CD4-positive, alpha-beta T cell treated with Interleukin-15 for 4 hours (primary cell): ENCODE measurements at regions not wholly inside any gene's neighbourhood (a gene's known extent, or its start where the extent isn't known, plus 50 kb on each side); places are given as distances from the start of the nearest gene placed in this dataset.
"Not testable (repeated sequence)": the region's sequence is repeated elsewhere in the genome, so short reads cannot be mapped to it uniquely, and the experiment has no call there.

ENCODE experiments used
- DNase-seq: peaks from one replicate; pipeline ENCODE4 v3.0.0-alpha.2; 2020; ENCODE audit warnings: low spot score

DNA sequence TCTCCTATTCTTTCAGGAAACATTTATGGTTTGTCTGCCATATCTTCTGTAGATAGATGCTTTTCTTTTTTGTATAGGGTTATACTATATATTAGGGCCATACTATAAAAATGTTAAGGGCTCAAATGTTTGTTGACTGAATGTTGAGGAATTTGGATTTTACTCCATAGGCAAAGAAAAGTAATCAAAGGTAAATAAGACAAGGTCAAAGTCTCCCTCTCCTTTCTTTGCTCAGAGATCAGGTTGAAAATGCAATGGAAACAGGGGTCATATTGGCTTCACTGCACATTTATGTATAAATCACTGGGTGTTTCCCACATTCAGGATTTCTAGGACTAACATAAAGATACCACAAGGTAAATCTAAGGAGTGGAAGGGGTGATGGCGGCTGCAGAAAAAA, 291.4 kb upstream of the FZD8 start:
- DNase-seq = no peak

- not testable (repeated sequence) for DNase-seq
Measured at GRCh38 chr10:35929962-35930361, 287.9 kb upstream of the FZD8 start.

- no peak for DNase-seq
Measured at GRCh38 chr10:35928748-35929147, 286.7 kb upstream of the FZD8 start.

DNA sequence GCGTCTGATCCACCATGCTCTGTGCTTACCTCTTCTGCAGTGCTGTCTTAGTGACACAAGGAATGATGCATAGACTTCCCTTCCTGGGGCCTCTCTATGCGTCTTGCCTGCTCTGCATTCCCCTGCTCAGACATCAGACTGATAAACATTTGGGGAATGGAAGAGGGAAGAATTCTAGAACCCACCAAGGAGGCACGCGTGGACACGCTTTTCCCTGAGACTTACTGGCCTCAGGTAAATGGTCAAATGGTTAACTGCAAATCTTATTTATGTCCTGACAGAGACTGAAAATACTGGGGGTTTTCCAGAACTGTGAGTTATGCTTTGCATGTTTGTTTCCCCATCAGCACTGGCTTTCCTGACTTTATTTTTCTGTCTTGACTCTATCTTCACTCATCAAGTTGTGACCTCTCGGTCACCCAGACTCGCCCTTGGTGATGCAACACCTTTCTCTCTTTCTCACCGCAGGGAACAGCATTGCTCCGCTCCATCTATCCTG, 285.9 kb upstream of the FZD8 start:
- DNase-seq = no peak

DNA sequence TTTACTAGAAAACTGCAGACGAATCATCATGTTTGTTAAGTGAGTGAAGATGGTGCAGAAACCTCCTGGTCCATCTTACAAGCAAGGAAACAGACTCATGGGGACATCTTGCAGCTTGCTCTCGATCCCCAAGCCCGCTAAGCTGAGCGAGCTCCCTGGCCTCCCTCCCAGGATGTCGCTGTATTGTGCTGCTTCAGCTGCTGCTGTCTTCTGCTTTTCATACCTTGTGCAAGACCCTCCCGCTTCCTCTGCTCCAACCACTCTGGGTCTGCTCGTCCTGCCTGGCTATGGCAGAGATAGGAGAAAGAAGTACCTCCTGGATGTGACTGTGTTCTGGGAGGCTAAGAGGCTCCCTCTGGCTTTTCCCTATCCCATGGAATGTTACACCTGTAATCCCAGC, 285.2 kb upstream of the FZD8 start:
- DNase-seq = no peak

DNA sequence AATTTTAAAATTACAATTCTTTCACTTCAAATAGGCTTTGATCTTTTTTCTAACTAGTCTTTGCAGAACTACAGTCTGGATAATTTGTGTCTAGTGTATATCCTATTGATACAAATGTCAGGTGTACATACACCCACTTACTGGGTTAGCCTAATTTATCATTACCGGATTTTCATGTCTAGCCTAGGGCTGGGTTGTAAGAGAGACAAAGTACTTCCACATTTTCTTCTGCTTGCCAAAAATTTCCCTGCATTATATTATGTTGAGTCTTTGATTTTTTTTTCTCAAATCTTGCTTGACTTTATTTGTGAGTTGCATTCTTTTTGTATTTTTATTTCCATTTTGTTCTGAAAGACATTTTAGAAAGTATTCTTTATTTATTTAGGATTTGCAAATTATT, 284.8 kb upstream of the FZD8 start:
- no peak for DNase-seq

DNA sequence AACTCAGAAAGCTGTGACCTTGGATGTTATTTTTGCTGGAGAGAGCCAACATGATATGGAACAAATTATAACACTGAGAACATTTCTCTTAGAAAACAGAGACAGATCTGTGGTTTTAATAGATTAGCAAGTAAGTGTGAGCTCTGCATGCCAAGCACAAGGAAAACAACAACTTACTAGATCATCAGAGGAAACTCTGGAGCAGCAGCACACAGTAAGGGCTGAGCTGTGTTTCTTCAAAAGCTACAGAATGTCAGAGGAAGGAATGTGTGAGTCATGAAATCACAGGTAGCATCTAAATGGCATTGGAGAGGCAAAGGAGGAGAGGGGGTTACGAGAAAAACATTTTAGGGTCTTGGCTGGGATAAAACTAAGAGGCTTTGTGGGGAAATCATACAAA, 283.4 kb upstream of the FZD8 start:
- DNase-seq = no peak

- no peak for DNase-seq
Measured at GRCh38 chr10:35924759-35925158, 282.7 kb upstream of the FZD8 start.

DNA sequence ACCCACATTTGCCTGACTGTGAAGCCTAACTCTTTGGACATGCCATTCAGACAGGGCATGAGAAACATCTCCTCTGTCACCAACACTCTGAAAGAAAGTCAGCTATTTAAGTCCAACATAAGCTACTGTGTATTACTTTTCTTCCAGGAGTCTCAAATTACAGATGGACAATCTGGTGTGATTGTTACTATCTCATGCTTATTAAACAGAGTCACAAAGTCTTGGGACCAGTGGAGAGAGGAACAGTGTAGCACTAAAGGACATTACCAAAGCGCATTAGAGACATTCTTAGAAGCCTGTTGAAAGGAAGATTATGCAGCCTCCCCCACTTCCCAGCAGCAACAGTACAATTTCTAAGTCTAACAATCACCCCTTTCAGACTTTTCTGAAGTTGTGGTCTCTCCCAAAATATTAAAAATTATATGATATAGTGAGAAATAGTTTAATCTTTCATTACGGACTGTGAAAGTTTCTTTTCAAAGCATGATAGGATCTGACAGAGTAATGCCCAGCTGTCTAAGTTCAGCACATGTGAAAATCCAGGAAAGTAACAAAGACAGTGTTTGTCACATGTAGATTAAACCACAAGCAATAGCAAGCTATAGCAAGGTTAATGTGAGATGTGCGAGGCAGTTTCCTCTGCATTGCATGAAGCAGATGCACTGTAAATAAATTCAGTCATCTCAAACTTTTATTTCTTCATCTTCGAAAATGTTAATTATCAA, 280.9 kb upstream of the FZD8 start:
- DNase-seq = no peak

- no peak for DNase-seq
Measured at GRCh38 chr10:35921866-35922350, 279.8 kb upstream of the FZD8 start.

DNA sequence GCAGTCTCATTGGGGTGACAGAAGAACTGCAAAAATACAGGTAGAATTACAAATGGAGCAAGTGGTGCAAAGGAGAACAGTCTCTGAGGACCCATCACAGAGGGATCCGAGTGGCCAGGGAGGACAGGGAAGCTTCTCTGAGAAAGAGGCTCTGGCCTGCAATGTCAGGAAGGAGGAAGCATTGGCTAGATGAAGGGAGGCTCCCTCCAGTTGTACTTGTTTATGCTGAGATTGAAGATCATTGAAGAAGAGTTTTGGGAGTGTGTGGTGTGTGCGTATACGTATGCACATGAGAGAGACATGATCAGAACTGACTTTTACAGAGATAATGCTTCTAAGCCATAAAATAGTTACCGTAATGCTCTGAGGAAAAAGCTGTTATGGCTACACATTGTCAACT, 274.7 kb upstream of the FZD8 start:
- DNase-seq = no peak

DNA sequence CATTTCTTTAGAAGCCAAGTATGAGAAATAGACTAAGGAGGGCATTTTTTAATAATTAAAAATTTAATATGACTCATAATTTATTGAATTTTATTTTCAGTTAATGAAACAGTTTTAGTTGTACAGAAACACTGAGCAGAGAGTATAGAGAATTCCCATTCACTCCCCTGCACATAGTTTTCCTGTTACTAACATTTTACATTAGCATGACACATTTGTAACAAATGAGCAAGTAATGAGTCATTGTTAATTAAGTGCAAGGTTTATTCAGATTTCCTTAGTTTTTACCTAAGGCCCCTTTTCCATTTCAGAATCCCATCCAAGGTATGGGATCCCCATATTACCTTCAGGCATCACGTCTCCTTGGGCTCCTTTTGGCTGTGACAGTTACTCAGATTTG, 271.5 kb upstream of the FZD8 start:
- DNase-seq = no peak

GRCh38 chr10:35912615-35913569, 270.8 kb upstream of the FZD8 start:
- DNase-seq = no peak

DNA sequence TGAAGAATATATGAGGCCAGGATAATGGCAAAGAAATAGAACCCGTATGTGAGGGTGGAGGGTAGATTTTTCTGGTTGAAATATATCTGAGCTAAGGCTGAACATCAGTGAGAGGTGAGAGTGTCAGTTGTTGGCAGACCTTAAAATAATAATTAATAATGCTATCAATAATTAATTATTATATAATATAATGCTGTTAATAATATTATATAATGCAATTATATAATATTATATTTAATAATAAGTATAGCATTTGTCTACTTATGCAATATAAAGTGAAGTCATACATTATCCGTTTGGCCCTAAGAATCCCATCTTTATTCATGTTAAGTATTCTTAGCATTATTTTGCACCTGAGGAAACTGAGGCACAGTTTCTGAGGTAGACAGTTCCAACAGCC, 269.9 kb upstream of the FZD8 start:
- DNase-seq = no peak

DNA sequence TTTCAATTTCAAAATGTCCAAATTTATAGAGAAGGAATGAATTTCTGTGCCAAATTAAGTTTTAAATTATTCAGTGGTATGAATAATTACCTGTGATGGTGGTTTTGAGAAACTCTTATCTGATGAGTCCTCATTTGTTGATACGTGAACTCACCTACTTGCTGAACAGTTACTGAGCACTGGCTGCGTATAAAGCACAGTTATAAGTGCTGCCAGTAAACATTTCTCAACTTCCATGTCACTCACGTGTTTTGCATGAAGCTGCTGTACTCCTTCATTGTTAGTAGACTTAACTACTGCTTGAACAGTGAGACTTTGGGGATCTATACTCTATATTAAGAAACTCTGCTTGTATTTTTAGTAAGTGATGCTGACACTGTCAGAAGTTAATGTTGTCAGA, 269.1 kb upstream of the FZD8 start:
- DNase-seq = no peak

DNA sequence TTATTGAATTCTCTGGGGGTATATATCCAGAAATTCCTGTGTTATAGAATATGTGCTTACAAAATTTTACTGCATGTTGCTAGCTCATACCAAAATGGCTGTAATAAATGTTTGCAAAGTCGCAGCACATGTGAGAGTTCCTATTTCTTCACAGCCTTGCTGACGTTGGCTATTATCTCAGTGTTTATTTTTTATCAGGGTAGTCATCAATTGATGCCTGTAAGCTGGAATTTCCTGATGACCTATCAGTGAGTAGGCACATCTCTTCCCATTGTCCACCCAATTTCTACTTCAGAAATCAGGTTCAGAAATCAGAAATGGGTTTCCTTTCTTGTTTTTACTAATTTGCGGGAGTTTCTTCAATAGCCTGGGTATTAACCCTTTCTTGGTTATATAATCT, 268.1 kb upstream of the FZD8 start:
- no peak for DNase-seq

DNA sequence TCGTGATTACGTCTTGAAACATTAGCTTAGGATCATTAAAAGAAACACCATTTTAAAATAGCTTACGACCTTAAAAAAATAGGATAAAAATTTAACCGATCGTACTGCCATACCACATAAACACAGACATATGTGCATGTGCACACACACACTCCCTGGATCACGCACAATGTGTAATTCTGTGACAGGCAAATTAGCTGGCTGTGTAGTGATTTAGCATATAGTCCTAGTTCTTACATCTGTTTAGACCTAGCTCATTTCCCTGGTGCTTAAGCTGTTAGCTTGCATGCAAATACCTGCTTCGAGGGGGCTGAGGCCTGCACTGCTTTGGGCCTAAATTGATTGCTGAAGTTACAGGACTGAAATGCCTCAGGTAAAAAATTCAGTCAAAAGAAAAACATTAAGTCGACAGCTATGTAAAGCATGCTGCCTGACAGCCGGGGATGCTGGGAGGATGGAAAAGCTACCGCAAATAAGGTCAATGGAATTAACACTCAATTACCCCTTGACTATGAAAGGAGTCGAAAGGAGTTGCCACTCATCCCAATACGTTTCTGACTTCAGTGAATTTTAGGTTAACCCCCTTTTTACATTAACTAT, 267.1 kb upstream of the FZD8 start:
- no peak for DNase-seq

GRCh38 chr10:35908451-35908850, 266.4 kb upstream of the FZD8 start:
- DNase-seq = no peak

GRCh38 chr10:35907548-35907947, 265.5 kb upstream of the FZD8 start:
- DNase-seq = no peak

DNA sequence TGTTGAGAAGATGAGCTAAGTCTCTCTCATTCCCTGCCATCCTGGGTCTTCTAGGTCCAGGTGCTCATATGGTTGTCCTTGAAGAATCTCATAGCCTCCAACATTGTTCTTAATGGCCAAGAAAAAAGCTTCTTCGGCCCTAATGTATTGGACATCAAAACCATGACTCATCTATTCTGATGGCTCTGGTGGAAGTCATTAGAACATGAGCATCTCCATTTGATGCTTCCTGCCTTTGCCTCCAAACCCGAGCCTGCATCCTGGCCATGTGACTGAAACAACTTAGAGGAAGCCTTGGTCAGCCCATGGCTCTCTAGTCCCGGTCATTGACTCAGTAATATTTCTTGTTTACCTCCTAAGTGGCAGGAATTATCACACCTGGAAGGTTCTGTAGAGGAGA, 264.1 kb upstream of the FZD8 start:
- no peak for DNase-seq

- DNase-seq = no peak
Measured at GRCh38 chr10:35903021-35903420, 260.9 kb upstream of the FZD8 start.

- no peak for DNase-seq
Measured at GRCh38 chr10:35898716-35899440, 256.8 kb upstream of the FZD8 start.
